IMR-90 (cell line): ENCODE measurements at regions not wholly inside any gene's neighbourhood (a gene's known extent, or its start where the extent isn't known, plus 50 kb on each side); places are given as distances from the start of the nearest gene placed in this dataset.

Source experiments
- ATAC-seq: fragments of 200-7000 bp; cut with Tn5 transposase; 2 replicates; pipeline ENCODE4 v1.9.1; 2020; ENCODE audit warnings: low read depth, mild to moderate bottlenecking, moderate library complexity
- BruUV-seq: library from RNA; stranded (reverse); fragments of 400-500 nt; replicated peaks from 2 replicates; lab custom pipeline; 2021; lab: Mats Ljungman, UMichigan
- CTCF ChIA-PET: fragments of 300-600 bp; formaldehyde crosslinking; extraction: SDS; loops from one replicate; lab custom pipeline; 2021; ENCODE audit warnings: antibody characterized with exemption; lab: Yijun Ruan, JAX
- POLR2A ChIA-PET: fragments of 300-600 bp; sonication (Branson Sonifier 250); formaldehyde crosslinking; loops from one replicate; lab custom pipeline; 2022; ENCODE audit warnings: antibody characterized with exemption; ENCODE audit not compliant: unreplicated experiment; lab: Charles Lee
- DNase-seq: peaks from one replicate; pipeline ENCODE4 v3.0.0; 2013
- H2AFZ ChIP-seq: replicated peaks from 2 replicates; pipeline ENCODE3; 2013; ENCODE audit warnings: low read length, mild to moderate bottlenecking; ENCODE audit not compliant: poor library complexity
- H2AK5ac ChIP-seq: 2 replicates; pipeline ENCODE4 v1.6.1; 2013; ENCODE audit warnings: low read depth, low read length, inconsistent platforms
- H2AK9ac ChIP-seq: replicated peaks from 2 replicates; pipeline ENCODE3; 2013; ENCODE audit warnings: mild to moderate bottlenecking, low read depth, low read length, moderate library complexity; ENCODE audit not compliant: poor library complexity
- H2BK120ac ChIP-seq: 2 replicates; pipeline ENCODE4 v1.6.1; 2013; ENCODE audit warnings: low read depth, low read length, inconsistent platforms
- H2BK15ac ChIP-seq: 3 replicates; pipeline ENCODE4 v1.6.1; 2013; ENCODE audit warnings: low read depth, low read length, inconsistent platforms
- H2BK20ac ChIP-seq: 2 replicates; pipeline ENCODE4 v1.6.1; 2013; ENCODE audit warnings: low read depth, mild to moderate bottlenecking, inconsistent platforms, low read length, moderate library complexity
- H2BK5ac ChIP-seq: 2 replicates; pipeline ENCODE4 v1.6.1; 2013; ENCODE audit warnings: mild to moderate bottlenecking, low read depth, low read length, inconsistent platforms; ENCODE audit not compliant: poor library complexity, severe bottlenecking
- H3K14ac ChIP-seq: replicated peaks from 2 replicates; pipeline ENCODE4 v1.6.1; 2013; ENCODE audit warnings: low read depth, low read length, inconsistent platforms
- H3K18ac ChIP-seq: 2 replicates; pipeline ENCODE4 v1.6.1; 2013; ENCODE audit warnings: low read depth, low read length, control low read depth
- H3K23ac ChIP-seq: 2 replicates; pipeline ENCODE4 v1.6.1; 2013; ENCODE audit warnings: low read depth, low read length, inconsistent platforms
- H3K27ac ChIP-seq: 2 replicates; pipeline ENCODE4 v1.5.1; 2013; ENCODE audit warnings: mild to moderate bottlenecking, control low read depth, low read length; ENCODE audit not compliant: insufficient read depth
- H3K27me3 ChIP-seq: 2 replicates; pipeline ENCODE4 v1.6.1; 2013; ENCODE audit warnings: low read length; ENCODE audit not compliant: control insufficient read depth, insufficient read depth
- H3K36me3 ChIP-seq: 2 replicates; pipeline ENCODE4 v1.6.1; 2013; ENCODE audit warnings: low read length, mixed read lengths; ENCODE audit not compliant: control insufficient read depth, insufficient read depth
- H3K4ac ChIP-seq: 2 replicates; pipeline ENCODE4 v1.6.1; 2013; ENCODE audit warnings: low read depth, low read length, inconsistent platforms
- H3K4me1 ChIP-seq: 2 replicates; pipeline ENCODE4 v1.6.1; 2013; ENCODE audit warnings: low read length, mixed read lengths; ENCODE audit not compliant: control insufficient read depth, insufficient read depth
- H3K4me2 ChIP-seq: 2 replicates; pipeline ENCODE4 v1.6.1; 2013; ENCODE audit warnings: low read depth, mild to moderate bottlenecking, control low read depth, low read length, moderate library complexity
- H3K4me3 ChIP-seq: 2 replicates; pipeline ENCODE4 v1.5.1; 2013; ENCODE audit warnings: low read depth, mild to moderate bottlenecking, control low read depth, low read length, moderate library complexity; ENCODE audit not compliant: insufficient read depth
- H3K56ac ChIP-seq: 2 replicates; pipeline ENCODE4 v1.6.1; 2013; ENCODE audit warnings: low read length, inconsistent platforms; ENCODE audit not compliant: insufficient read depth; ENCODE audit errors: extremely low read depth
- H3K79me1 ChIP-seq, 2 experiments: 2 replicates each; pipeline ENCODE4 v1.6.1; 2013; ENCODE audit warnings: low read length in 2 of 2, inconsistent platforms in 1 of 2, low read depth in 1 of 2
- H3K9ac ChIP-seq: 2 replicates; pipeline ENCODE4 v1.6.1; 2013; ENCODE audit warnings: low read depth, low read length, control low read depth
- H3K9me1 ChIP-seq: 2 replicates; pipeline ENCODE4 v1.6.1; 2013; ENCODE audit warnings: low read length, inconsistent platforms; ENCODE audit not compliant: insufficient read depth
- H3K9me3 ChIP-seq: 2 replicates; pipeline ENCODE4 v1.6.1; 2013; ENCODE audit warnings: low read length; ENCODE audit not compliant: control insufficient read depth, insufficient read depth
- H4K20me1 ChIP-seq: 2 replicates; pipeline ENCODE4 v1.6.1; 2013; ENCODE audit warnings: low read length, inconsistent platforms; ENCODE audit not compliant: insufficient read depth
- H4K5ac ChIP-seq: 2 replicates; pipeline ENCODE4 v1.6.1; 2013; ENCODE audit warnings: mild to moderate bottlenecking, low read depth, low read length, control low read depth
- H4K8ac ChIP-seq, 2 experiments: 2 replicates each; pipeline ENCODE4 v1.6.1; 2013; ENCODE audit warnings: low read depth in 2 of 2, low read length in 2 of 2, control low read depth in 1 of 2, inconsistent platforms in 1 of 2
- H4K91ac ChIP-seq: 2 replicates; pipeline ENCODE4 v1.6.1; 2013; ENCODE audit warnings: low read depth, low read length, inconsistent platforms; ENCODE audit not compliant: insufficient read depth
- CTCF ChIP-seq: conservative IDR thresholded peaks from 2 replicates; pipeline ENCODE4 v1.5.1; 2012; ENCODE audit warnings: mild to moderate bottlenecking, low read depth, low read length, improper control_type of control experiment
- ELK1 ChIP-seq: fragments of 150-350 bp; IDR thresholded peaks from 2 replicates; pipeline ENCODE4 v1.6.1; 2016; ENCODE audit warnings: low read depth, mild to moderate bottlenecking, low read length, moderate library complexity, borderline replicate concordance
- FOS ChIP-seq: fragments of 150-350 bp; IDR thresholded peaks from 2 replicates; pipeline ENCODE4 v1.6.1; 2016; ENCODE audit warnings: low read depth, low read length
- MAFK ChIP-seq: IDR thresholded peaks from 2 replicates; pipeline ENCODE4 v1.6.1; 2012; ENCODE audit warnings: low read depth, low read length, improper control_type of control experiment
- RAD21 ChIP-seq: IDR thresholded peaks from 2 replicates; pipeline ENCODE4 v1.6.1; 2012; ENCODE audit warnings: low read length, improper control_type of control experiment
- RFX5 ChIP-seq: IDR thresholded peaks from 2 replicates; pipeline ENCODE4 v1.8.0; 2012; ENCODE audit warnings: low read depth, mild to moderate bottlenecking, low read length, moderate library complexity
- USF2 ChIP-seq: fragments of 150-350 bp; IDR thresholded peaks from 2 replicates; pipeline ENCODE4 v1.6.1; 2017; ENCODE audit warnings: mild to moderate bottlenecking, antibody characterized with exemption, low read length, low read depth
- WGBS, 2 experiments: methylation state at CpG; one replicate each; pipeline versions ENCODE4 v1.1.5 to v1.1.7; 2013; ENCODE audit warnings: missing lambda C conversion rate in 2 of 2; ENCODE audit not compliant: insufficient read length in 1 of 2; ENCODE audit errors: extremely low coverage in 2 of 2; 5-methylcytosine and 5-hydroxymethylcytosine counted together
- dilution Hi-C: fragments of 300-500 bp; cut with HindIII; formaldehyde crosslinking; loops from one replicate; pipeline ENCODE4 v1.14.3; 2018; ENCODE audit warnings: low sequenced_read_pairs; ENCODE audit not compliant: unreplicated experiment
- in situ Hi-C: fragments of 300-500 bp; cut with MboI; formaldehyde crosslinking; loops from 3 replicates; pipeline ENCODE4 v1.14.3; 2019; ENCODE audit warnings: low sequenced_read_pairs, inconsistent platforms, mixed read lengths
- intact Hi-C: fragments of 100-400 bp; cut with micrococcal nuclease; formaldehyde crosslinking; loops from 2 replicates; pipeline ENCODE4 v1.10.0; 2022

GRCh38 chr4:57193209-57193810 is 83.1 kb upstream of the IGFBP7 start:
- H3K9me3 ChIP-seq, result no peaks in the 10 kb centered on the region
- no peak overlapping the region for H2BK20ac ChIP-seq
- no peak overlapping the region for H2BK5ac ChIP-seq
- H2BK120ac ChIP-seq, result no peak overlapping the region
- no peaks in the 10 kb centered on the region for H3K9me1 ChIP-seq
- no TSS peak for BruUV-seq
- no peak overlapping the region for H4K5ac ChIP-seq
- ChIA-PET POLR2A (no interaction called here), CTCF (no interaction called here)
- H3K18ac ChIP-seq, result no peak overlapping the region
- dilution Hi-C loops (no loop called here), intact Hi-C loops (no loop called here), in situ Hi-C loops (no loop called here)
- DNase-seq, result no peak
- no peak for ATAC-seq
- H2AFZ ChIP-seq, result no peak overlapping the region
- H2AK9ac ChIP-seq, result no peak overlapping the region
- 80% methylated on average over 1 of the region's 3 CpGs; no CpG with 5 or more reads in 1 of the 2 experiments for WGBS, 2 experiments
- H2AK5ac ChIP-seq, result no peak overlapping the region
- H3K27me3 ChIP-seq, result peaks cover 5% of the 10 kb centered on the region
- H3K4me2 ChIP-seq, result no peak overlapping the region
- H4K20me1 ChIP-seq, result no peaks in the 10 kb centered on the region
- H3K4me3 ChIP-seq, result no peak overlapping the region
- H3K14ac ChIP-seq, result no peak overlapping the region
- no peak overlapping the region for H3K4ac ChIP-seq
- TF ChIP-seq CTCF (no peak), USF2 (no peak), RFX5 (no peak), RAD21 (no peak), FOS (no peak), ELK1 (no peak), MAFK (no peak)
- no peak overlapping the region for H4K91ac ChIP-seq
- no peak overlapping the region for H2BK15ac ChIP-seq
- no peaks in the 10 kb centered on the region for H3K36me3 ChIP-seq
- H3K56ac ChIP-seq, result no peak overlapping the region
- H3K27ac ChIP-seq, result no peak overlapping the region
- H4K8ac ChIP-seq, result no peak overlapping the region
- H3K79me1 ChIP-seq, result no peaks in the 10 kb centered on the region
- H3K9ac ChIP-seq, result no peak overlapping the region
- no peaks in the 10 kb centered on the region for H3K4me1 ChIP-seq
- H3K23ac ChIP-seq, result no peak overlapping the region
